Large intestine (tissue), 3 donors: ENCODE measurements at regions not wholly inside any gene's neighbourhood (a gene's known extent, or its start where the extent isn't known, plus 50 kb on each side); places are given as distances from the start of the nearest gene placed in this dataset.

Experiments used
- DNase-seq, 2 donors: peaks; one replicate each; pipeline versions ENCODE4 v3.0.0 to v3.0.0-alpha.2; 2013
- H3K27ac ChIP-seq: one replicate; pipeline ENCODE4 v1.5.1; 2013; ENCODE audit warnings: low read length
- H3K27me3 ChIP-seq: 2 replicates; pipeline ENCODE4 v1.6.1; 2013; ENCODE audit warnings: low read length; ENCODE audit not compliant: control insufficient read depth, insufficient read depth
- H3K36me3 ChIP-seq: 2 replicates; pipeline ENCODE4 v1.6.1; 2013; ENCODE audit warnings: low read length; ENCODE audit not compliant: control insufficient read depth, insufficient read depth
- H3K4me1 ChIP-seq: one replicate; pipeline ENCODE4 v1.6.1; 2013; ENCODE audit warnings: low read length; ENCODE audit not compliant: control insufficient read depth, insufficient read depth
- H3K4me3 ChIP-seq: one replicate; pipeline ENCODE4 v1.5.1; 2013; ENCODE audit warnings: low read length
- H3K9me3 ChIP-seq: one replicate; pipeline ENCODE4 v1.6.1; 2013; ENCODE audit warnings: mild to moderate bottlenecking, low read depth, low read length, moderate library complexity; ENCODE audit not compliant: control insufficient read depth
- WGBS: methylation state at CpG from one replicate; pipeline ENCODE4 v1.1.5; 2013; ENCODE audit warnings: low lambda C conversion rate; ENCODE audit not compliant: insufficient coverage; 5-methylcytosine and 5-hydroxymethylcytosine counted together

DNA sequence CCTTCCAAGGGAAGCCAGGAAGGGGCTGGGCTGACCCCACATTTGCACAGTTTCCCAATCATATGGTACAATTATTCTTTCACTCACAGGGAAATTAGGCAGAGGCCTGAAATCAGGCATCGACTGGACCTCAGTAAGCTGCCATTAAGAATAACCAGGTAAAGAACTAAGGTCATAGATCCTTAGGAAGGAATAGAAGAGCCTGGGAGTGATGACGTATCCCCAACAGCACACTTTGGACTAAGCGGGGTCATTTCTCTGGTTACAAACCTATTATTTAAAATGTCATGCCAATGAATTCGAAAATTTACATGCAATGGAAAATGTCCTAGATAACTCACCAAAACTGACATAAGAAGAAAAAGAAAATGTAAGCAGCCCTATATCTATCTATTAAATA lies 118.2 kb downstream of the BRD1 start:
- no CpG with 5 or more reads among the region's 4 CpGs for WGBS
- no peaks in the 10 kb centered on the region for H3K9me3 ChIP-seq
- H3K4me3 ChIP-seq = no peak overlapping the region
- no peak for DNase-seq
- no peaks in the 10 kb centered on the region for H3K4me1 ChIP-seq
- no peak overlapping the region for H3K27ac ChIP-seq
- peaks cover 18% of the 10 kb centered on the region for H3K27me3 ChIP-seq
- H3K36me3 ChIP-seq = no peaks in the 10 kb centered on the region

DNA sequence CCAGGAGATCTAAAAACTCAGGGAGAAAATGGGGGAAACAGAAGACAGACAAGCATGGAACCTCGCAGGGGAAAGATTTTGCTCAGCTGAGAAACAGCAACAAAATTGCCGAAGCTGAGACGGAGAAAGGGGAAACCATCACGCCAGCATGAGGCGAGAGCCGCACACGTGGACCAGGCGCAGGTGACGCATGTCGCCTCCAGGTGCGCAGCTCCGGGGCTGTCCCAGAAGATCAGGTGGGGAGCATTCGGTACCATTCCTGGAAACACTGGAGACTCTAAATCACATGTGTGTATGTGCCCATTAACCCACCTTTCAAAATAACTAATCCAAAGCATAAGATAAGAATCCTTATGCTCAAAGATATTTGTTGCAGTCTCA lies 121.7 kb downstream of the BRD1 start:
- Histone ChIP-seq H3K4me1 (no peaks in the 10 kb centered on the region), H3K4me3 (no peak overlapping the region), H3K36me3 (no peaks in the 10 kb centered on the region), H3K27me3 (peaks cover 25% of the 10 kb centered on the region), H3K9me3 (no peaks in the 10 kb centered on the region), H3K27ac (no peak overlapping the region)
- no peak for DNase-seq
- WGBS = 100% methylated on average over 1 of the region's 13 CpGs

DNA sequence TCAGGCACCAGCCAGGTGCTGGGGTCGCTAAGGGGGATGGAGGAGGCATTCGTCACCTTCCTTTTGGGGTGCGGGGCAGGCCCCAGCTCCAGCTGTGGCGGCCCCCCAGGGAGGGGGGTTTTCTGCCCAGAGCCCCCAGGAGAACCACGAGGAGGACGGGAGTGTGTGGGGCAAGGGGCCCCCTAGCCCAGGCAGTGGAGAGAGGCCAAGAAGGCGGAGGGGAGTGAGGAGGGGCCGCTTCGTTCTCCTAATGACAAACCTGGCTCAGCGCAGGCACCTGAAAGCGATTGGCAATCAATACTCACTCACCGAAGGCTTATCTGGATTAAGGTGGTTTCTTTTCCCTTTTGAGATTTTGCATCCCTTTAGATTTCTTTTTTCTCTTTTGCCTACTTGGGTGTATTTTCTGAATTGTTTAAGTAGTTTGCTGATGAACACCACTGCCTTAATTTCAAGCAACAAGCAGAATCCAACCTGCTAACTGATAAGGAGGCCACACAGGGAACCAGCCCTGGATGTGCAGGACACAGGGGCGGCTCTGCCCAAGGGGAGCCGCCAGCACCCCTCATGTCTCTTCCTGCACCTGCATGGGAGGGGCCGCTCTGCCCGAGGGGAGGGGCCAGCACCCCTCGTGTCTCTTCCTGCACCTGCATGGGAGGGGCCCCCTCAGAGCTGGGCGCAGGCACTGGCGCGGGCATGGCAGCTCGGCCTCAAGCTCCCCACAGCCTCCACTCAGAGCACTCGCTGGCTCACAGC lies 122.3 kb downstream of the BRD1 start:
- peaks cover 25% of the 10 kb centered on the region for H3K27me3 ChIP-seq
- no peak overlapping the region for H3K27ac ChIP-seq
- no peaks in the 10 kb centered on the region for H3K9me3 ChIP-seq
- H3K4me1 ChIP-seq = no peaks in the 10 kb centered on the region
- WGBS = 78% methylated on average over 3 of the region's 22 CpGs
- H3K4me3 ChIP-seq = no peak overlapping the region
- no peak for DNase-seq
- no peaks in the 10 kb centered on the region for H3K36me3 ChIP-seq

DNA sequence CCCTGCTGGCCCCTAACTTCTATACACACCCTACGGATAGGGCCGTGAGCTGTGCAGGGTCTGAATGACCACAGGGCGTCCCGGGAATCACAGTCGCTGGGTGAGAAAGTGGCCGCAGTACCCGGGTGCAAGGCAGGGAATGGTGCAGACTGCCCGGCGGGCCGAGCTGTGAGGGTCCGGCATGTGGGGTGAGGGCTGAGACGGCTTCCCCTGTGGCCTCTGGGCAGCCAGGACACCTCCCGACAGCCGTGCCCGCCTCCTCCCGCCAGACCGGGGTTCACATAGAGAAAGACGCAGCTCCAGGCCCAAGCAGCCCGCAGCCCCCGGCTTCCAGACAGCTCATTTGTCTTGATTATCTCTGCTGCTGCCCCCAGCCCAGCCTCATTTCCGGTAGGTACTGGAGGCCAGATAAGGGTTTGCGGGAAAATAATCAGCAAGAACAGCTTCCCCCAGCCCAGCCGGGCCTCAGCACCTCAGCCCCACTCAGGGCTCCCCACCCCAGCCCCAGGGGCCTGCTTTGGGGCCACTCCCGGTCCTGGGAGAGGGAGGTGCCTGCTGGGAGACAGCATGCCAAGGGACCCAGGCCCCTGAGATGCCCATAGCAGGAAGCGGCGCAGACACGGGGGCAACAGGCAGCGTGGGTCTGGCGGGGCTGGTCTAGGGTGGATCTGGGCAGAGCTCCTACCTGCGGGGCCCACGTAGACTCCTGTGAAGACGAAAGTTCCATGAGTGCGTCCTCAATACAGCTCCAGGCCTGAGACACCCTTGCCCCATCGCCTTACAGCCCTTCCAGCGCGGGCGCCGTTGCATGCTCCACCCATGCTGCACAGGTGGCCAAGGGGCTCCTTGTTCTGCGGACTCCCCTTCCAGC lies 123.1 kb downstream of the BRD1 start:
- Histone ChIP-seq H3K36me3 (no peaks in the 10 kb centered on the region), H3K27ac (no peak overlapping the region), H3K4me1 (no peaks in the 10 kb centered on the region), H3K27me3 (peaks cover 25% of the 10 kb centered on the region), H3K9me3 (no peaks in the 10 kb centered on the region), H3K4me3 (no peak overlapping the region)
- DNase-seq = no peak
- WGBS = no CpG with 5 or more reads among the region's 39 CpGs

DNA sequence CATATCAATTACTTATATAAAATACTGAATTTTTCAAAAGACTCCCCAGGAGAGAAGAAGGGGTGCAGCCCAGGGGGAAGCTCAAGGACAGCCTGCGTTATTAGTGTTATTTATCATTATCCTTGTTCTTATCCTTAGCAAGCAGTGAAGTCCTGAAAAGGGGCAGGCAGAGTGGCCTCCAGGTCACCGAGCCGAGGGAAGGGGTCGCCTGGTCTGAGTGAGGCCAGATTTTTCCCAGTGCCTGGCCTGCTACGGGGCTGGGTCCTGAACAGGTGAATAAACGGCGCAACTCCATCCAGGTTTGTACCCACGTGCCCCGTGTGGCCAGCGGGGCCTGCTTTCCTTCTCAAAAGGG lies 123.7 kb downstream of the BRD1 start:
- Histone ChIP-seq H3K27me3 (peaks cover 25% of the 10 kb centered on the region), H3K4me3 (no peak overlapping the region), H3K36me3 (no peaks in the 10 kb centered on the region), H3K4me1 (no peaks in the 10 kb centered on the region), H3K27ac (no peak overlapping the region), H3K9me3 (no peaks in the 10 kb centered on the region)
- no CpG with 5 or more reads among the region's 10 CpGs for WGBS
- DNase-seq = no peak

DNA sequence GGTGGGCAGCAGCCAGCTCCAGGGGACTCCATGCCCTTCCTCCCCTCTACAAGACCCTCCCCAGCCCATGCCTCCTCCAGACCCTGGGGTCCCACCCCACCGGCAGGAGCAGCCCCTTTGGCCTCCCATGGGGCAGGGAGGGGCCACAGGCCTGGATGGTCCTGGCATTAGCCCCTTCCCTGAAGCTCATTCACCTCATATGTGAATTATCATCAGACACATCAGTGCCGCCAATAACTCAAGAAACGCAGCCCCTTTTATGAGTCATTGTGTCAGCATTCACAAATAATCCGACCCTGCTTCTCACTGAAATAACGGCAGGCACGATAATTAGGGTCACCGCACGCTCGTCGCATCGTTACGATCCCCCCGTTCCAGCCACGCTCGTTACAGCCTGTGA lies 124.2 kb downstream of the BRD1 start:
- Histone ChIP-seq H3K36me3 (no peaks in the 10 kb centered on the region), H3K27ac (no peak overlapping the region), H3K4me3 (no peak overlapping the region), H3K4me1 (no peaks in the 10 kb centered on the region), H3K27me3 (peaks cover 25% of the 10 kb centered on the region), H3K9me3 (no peaks in the 10 kb centered on the region)
- WGBS = 73% methylated on average over 11 of the region's 15 CpGs
- no peak for DNase-seq

DNA sequence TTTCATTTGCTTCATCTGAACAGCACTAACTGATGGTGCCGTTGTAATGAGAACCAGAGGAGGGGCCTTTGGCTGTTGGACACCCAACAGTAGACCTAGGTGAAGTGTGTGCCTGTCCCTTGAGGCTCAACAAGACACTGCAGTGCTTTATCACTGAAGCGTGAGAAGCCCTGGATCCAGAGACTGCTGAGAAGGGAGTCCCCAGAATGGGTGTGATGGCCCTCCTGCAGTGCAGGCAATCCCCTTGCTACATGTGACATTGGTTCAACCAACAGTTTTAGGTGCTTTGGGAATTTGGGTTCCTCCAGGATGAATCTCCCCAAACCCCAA lies 125.6 kb downstream of the BRD1 start:
- WGBS = no CpG with 5 or more reads among the region's 2 CpGs
- H3K9me3 ChIP-seq = no peaks in the 10 kb centered on the region

DNA sequence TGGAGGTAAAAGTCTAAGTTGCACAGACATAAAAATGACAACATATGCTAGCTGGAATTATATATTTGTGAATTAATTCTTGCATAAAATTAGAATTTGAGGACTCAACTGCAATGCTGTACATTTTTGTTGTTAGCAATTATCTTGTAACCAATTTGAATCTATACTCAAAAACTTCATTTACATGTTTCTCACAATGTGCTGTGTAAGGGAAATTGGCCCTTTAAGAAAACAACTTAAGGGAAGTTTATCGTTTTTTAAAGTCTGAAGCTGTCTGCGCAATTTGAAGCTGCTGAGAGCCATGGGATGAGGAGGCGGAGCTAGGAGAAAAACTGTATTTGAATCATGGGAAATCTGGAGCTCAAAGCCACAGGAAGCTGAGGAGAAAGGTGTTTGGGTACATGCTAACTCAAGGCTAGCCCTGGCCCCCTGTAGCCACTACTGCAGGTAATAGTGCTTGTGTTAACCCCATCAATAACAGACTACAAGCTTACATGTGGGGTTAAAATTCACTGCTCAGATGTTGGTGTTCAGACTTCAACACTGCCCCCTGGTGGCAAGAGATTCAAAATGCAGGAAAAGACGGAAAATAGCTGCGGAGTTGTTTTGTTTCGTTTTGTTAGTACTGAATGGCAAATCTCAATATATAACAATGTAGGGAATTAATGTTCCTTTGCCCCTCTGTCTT lies 126.1 kb downstream of the BRD1 start:
- no peak for DNase-seq
- H3K9me3 ChIP-seq = no peaks in the 10 kb centered on the region
- H3K4me1 ChIP-seq = no peaks in the 10 kb centered on the region
- peaks cover 25% of the 10 kb centered on the region for H3K27me3 ChIP-seq
- no peak overlapping the region for H3K27ac ChIP-seq
- H3K36me3 ChIP-seq = no peaks in the 10 kb centered on the region
- WGBS = 90% methylated on average over 2 of the region's 6 CpGs
- H3K4me3 ChIP-seq = no peak overlapping the region

More for the DNA sequence above, 125.6 kb downstream of the BRD1 start:
- no peak overlapping the region for H3K4me3 ChIP-seq
- no peaks in the 10 kb centered on the region for H3K36me3 ChIP-seq
- H3K27ac ChIP-seq = no peak overlapping the region
- H3K4me1 ChIP-seq = no peaks in the 10 kb centered on the region
- DNase-seq = no peak
- peaks cover 25% of the 10 kb centered on the region for H3K27me3 ChIP-seq

DNA sequence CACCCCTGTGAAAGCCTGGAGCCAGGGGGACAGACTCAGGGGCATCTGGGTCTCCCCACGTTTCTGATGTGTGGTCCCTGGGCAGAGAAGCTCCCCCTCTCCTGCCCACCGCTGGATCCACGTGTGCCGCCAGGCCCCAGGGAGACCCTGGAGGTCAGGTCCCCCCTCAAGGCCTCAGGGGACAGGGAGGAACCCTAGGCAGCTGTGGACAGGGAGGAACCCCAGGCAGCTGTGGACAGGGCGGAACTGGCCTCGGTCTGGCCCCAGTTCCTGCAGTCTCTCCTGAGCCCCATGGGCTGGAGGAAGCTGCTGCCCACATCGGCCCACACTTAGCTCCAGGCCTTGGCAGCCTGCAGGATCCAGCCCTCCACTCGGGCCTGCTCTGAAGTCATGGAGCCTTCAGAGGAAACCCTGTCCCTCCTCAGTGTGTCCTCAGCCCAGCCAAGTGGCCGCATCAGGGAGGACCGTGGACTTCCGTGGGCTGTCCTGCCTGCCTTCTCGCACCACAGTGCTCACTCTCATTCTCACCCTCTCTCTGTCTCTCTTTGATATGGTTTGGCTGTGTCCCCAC lies 127.7 kb downstream of the BRD1 start:
- WGBS = no CpG with 5 or more reads among the region's 12 CpGs

DNA sequence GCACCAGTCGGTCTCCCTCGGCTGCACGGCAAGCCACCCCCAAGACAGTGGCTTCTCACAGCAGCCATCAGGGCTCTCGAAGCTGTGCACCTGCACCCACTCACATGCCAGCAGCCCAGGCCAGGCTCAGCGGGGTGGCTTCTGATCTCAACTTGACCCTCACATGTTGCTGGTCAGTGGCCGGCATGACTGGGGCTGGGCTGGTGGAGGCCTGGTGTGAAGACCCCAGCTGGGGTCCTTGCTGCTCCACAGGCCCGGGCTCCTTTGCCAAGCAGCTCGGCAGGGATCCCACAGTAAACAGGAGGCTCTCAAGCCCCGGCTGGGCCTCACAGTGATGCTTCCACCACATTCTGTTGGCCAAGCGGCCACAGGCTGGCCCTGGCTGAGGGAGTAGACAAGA lies 128.2 kb downstream of the BRD1 start:
- Histone ChIP-seq H3K27ac (no peak overlapping the region), H3K4me1 (no peaks in the 10 kb centered on the region), H3K36me3 (no peaks in the 10 kb centered on the region), H3K27me3 (peaks cover 12% of the 10 kb centered on the region), H3K9me3 (no peaks in the 10 kb centered on the region), H3K4me3 (no peak overlapping the region)
- WGBS = no CpG with 5 or more reads among the region's 10 CpGs
- no peak for DNase-seq

More for the DNA sequence above, 127.7 kb downstream of the BRD1 start:
- H3K4me1 ChIP-seq = no peaks in the 10 kb centered on the region
- H3K9me3 ChIP-seq = no peaks in the 10 kb centered on the region
- no peak overlapping the region for H3K4me3 ChIP-seq
- H3K27me3 ChIP-seq = peaks cover 17% of the 10 kb centered on the region
- no peaks in the 10 kb centered on the region for H3K36me3 ChIP-seq
- no peak for DNase-seq
- H3K27ac ChIP-seq = no peak overlapping the region
